ENCODE measurements at regions not wholly inside any gene's neighbourhood (a gene's known extent, or its start where the extent isn't known, plus 50 kb on each side); places are given as distances from the start of the nearest gene placed in this dataset.

DNA sequence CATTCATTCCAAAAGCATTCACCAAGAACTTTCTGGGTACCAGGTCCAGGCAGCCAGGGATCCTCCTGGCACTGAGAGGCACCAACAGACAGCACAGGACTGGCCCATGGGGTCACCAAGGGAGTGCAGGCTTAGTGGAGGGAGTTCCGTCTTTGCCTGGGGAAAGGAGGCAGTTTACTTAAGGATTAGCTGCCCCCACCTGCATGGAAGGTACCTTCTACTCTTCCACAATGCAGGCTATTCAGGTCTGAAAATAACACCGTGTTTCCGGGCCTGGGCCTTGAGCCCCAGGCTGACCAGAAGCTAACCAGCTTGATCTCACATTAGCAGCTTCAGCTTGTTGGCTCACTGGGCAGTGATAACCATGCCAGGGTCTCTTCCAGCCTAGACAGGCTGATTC, 199.4 kb downstream of the FOXA2 start:
- TF ChIP-seq, protein P1, sequence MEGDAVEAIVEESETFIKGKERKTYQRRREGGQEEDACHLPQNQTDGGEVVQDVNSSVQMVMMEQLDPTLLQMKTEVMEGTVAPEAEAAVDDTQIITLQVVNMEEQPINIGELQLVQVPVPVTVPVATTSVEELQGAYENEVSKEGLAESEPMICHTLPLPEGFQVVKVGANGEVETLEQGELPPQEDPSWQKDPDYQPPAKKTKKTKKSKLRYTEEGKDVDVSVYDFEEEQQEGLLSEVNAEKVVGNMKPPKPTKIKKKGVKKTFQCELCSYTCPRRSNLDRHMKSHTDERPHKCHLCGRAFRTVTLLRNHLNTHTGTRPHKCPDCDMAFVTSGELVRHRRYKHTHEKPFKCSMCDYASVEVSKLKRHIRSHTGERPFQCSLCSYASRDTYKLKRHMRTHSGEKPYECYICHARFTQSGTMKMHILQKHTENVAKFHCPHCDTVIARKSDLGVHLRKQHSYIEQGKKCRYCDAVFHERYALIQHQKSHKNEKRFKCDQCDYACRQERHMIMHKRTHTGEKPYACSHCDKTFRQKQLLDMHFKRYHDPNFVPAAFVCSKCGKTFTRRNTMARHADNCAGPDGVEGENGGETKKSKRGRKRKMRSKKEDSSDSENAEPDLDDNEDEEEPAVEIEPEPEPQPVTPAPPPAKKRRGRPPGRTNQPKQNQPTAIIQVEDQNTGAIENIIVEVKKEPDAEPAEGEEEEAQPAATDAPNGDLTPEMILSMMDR (IDR thresholded peaks at IDR 0.05): no peak
- TF ChIP-seq POLR2A (IDR thresholded peaks at IDR 0.05) (no peak), POLR2AphosphoS5 (IDR thresholded peaks at IDR 0.05) (no peak), EP300 (IDR thresholded peaks at IDR 0.05) (no peak)

All from stomach (tissue), 4 donors.